ENCODE measurements at regions not wholly inside any gene's neighbourhood (a gene's known extent, or its start where the extent isn't known, plus 50 kb on each side); places are given as distances from the start of the nearest gene placed in this dataset.

DNA sequence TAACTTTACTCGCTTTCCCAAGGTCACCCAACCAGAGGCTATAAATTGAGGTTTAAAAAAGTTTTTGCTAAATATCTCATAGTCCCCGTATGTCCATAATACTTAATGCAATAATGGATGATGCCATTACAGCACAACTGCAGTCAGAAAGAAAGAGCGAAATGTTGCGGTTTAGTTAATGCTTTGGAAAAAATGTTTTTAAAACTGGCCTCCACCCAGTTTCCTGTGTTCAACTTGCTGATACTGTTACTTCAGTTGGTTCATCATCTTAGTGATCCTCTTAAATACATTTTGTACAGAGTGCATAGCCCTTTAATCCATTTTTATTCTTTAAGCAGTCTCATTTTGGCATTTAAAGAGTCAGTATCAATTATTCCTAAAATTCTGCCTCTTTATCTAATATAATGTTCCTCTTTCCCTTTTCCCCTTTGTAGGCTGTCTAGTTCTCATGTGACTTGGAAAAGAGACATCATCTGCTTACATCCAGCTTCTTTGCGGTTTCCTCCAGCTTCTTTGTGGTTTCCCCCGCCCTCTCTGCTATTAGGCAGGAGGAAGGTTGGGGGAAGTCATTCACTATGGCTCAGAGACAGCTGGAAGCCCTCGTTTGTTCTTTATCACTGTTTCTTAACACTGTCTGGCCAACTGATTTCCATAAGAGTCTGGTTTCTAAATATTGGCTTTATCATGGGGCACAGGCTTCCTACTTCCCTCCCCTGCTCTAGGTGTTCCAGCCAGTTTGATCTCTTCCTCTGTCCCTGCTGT is 154.3 kb downstream of the GOLIM4 start:
- ChIA-PET CTCF (no interaction called here), POLR2A (ENCODE audit: unreplicated experiment) (no interaction called here)
- peak; percentile 47 for DNase-seq
- Histone ChIP-seq H3K4me1 (ENCODE audit: insufficient read depth, low read length) (no peaks in the 10 kb centered on the region; the same call in 1 of the 2 replicates), H3K27me3 (ENCODE audit: low read length) (no peaks in the 10 kb centered on the region; the same call in 1 of the 2 replicates), H2AFZ (ENCODE audit: low read length) (no peak overlapping the region), H3K36me3 (ENCODE audit: low read depth, low read length) (no peaks in the 10 kb centered on the region), H3K9me3 (ENCODE audit: low read length) (no peaks in the 10 kb centered on the region), H3K9me2 (replicated peaks; ENCODE audit: low read length) (no peaks in the 10 kb centered on the region), H3K79me2 (ENCODE audit: low read length) (no peaks in the 10 kb centered on the region), H4K20me1 (ENCODE audit: low read length) (no peaks in the 10 kb centered on the region), H3F3A (ENCODE audit: low read length, unreplicated experiment) (no peaks in the 10 kb centered on the region), H3K4me3 (ENCODE audit: low read length) (no peak overlapping the region), H3K27ac (ENCODE audit: low read length) (no peak overlapping the region), H3K9ac (ENCODE audit: low read length) (no peak overlapping the region), H3K4me2 (ENCODE audit: low read length) (no peak overlapping the region)
- intact Hi-C loops (cut with micrococcal nuclease) = loop anchor here (2.0 kb wide), 1 partner anchor 61 kb away; no protein-coding TSS in a partner anchor
- no peak for TF ChIP-seq EZH2 (IDR thresholded peaks at IDR 0.05; ENCODE audit: low read length, unreplicated experiment)
- TF ChIP-seq, protein P1, sequence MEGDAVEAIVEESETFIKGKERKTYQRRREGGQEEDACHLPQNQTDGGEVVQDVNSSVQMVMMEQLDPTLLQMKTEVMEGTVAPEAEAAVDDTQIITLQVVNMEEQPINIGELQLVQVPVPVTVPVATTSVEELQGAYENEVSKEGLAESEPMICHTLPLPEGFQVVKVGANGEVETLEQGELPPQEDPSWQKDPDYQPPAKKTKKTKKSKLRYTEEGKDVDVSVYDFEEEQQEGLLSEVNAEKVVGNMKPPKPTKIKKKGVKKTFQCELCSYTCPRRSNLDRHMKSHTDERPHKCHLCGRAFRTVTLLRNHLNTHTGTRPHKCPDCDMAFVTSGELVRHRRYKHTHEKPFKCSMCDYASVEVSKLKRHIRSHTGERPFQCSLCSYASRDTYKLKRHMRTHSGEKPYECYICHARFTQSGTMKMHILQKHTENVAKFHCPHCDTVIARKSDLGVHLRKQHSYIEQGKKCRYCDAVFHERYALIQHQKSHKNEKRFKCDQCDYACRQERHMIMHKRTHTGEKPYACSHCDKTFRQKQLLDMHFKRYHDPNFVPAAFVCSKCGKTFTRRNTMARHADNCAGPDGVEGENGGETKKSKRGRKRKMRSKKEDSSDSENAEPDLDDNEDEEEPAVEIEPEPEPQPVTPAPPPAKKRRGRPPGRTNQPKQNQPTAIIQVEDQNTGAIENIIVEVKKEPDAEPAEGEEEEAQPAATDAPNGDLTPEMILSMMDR (conservative IDR thresholded peaks at IDR 0.05; ENCODE audit: low read depth, low read length) = no peak
- TF ChIP-seq EZH2phosphoT487 (IDR thresholded peaks at IDR 0.05; ENCODE audit: borderline replicate concordance, low read length) = no peak
- BruUV-seq (replicated peaks) = no TSS peak
- peak; percentile 77 for ATAC-seq

DNA sequence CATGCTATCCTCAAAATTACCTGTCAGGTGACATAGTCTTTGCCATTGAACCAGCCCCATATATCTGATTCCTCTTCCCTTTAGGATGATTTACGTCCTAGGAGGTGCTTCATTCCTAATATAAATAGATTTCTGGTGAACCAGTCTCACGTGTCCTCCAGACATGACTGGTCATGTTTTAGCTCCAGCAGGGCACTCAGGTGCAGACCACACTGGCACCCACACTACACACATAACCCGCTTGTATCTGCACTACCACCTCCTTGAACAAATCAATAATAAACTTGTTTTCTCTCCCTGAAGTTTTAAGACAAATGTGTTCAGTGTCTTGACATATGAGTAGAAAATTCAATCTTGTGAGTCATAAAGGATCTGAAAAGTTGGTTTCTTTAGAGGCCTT is 155.5 kb downstream of the GOLIM4 start:
- ChIA-PET POLR2A (ENCODE audit: unreplicated experiment) (no interaction called here), CTCF (no interaction called here)
- DNase-seq (no peak), ATAC-seq (no peak)
- Histone ChIP-seq H3K4me3 (ENCODE audit: low read length) (no peak overlapping the region), H3K9ac (ENCODE audit: low read length) (no peak overlapping the region), H3K27ac (ENCODE audit: low read length) (no peak overlapping the region), H3K9me2 (replicated peaks; ENCODE audit: low read length) (no peaks in the 10 kb centered on the region), H3K4me2 (ENCODE audit: low read length) (no peak overlapping the region), H3K79me2 (ENCODE audit: low read length) (no peaks in the 10 kb centered on the region), H3F3A (ENCODE audit: low read length, unreplicated experiment) (no peaks in the 10 kb centered on the region), H3K4me1 (ENCODE audit: insufficient read depth, low read length) (no peaks in the 10 kb centered on the region; the same call in 1 of the 2 replicates), H4K20me1 (ENCODE audit: low read length) (no peaks in the 10 kb centered on the region), H2AFZ (ENCODE audit: low read length) (no peak overlapping the region), H3K36me3 (ENCODE audit: low read depth, low read length) (no peaks in the 10 kb centered on the region), H3K9me3 (ENCODE audit: low read length) (no peaks in the 10 kb centered on the region), H3K27me3 (ENCODE audit: low read length) (peaks cover 3% of the 10 kb centered on the region; the same call in 1 of the 2 replicates)
- TF ChIP-seq EZH2 (IDR thresholded peaks at IDR 0.05; ENCODE audit: low read length, unreplicated experiment) = no peak
- TF ChIP-seq, protein P1 (conservative IDR thresholded peaks at IDR 0.05; ENCODE audit: low read depth, low read length) = no peak
- TF ChIP-seq EZH2phosphoT487 (IDR thresholded peaks at IDR 0.05; ENCODE audit: borderline replicate concordance, low read length) = no peak
- intact Hi-C loops (cut with micrococcal nuclease) = loop anchor here (2.0 kb wide), 1 partner anchor 63 kb away; no protein-coding TSS in a partner anchor
- BruUV-seq (replicated peaks) = no TSS peak

DNA sequence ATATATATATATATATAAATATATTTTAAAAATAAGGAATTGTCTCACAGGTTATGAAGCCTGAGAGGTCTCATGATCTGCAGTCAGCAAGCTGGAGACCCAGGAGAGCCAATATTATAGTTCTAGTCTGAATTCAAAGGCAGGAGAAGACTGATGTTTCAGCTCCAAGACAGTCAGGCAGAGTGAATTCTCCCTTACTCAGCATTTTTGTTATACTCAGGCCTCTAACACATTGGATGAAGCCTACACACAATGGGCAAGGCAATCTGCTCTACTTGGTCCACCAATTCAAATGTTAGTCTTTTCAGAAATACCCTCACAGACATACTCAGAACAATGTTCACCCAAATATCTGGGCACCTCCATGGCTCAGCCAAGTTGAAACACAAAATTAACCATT is 157.2 kb downstream of the GOLIM4 start:
- Histone ChIP-seq H3K4me2 (ENCODE audit: low read length) (no peak overlapping the region), H3K4me3 (ENCODE audit: low read length) (no peak overlapping the region), H3K9ac (ENCODE audit: low read length) (no peak overlapping the region), H3F3A (ENCODE audit: low read length, unreplicated experiment) (no peaks in the 10 kb centered on the region), H2AFZ (ENCODE audit: low read length) (no peak overlapping the region), H3K9me2 (replicated peaks; ENCODE audit: low read length) (no peaks in the 10 kb centered on the region), H3K79me2 (ENCODE audit: low read length) (no peaks in the 10 kb centered on the region), H3K36me3 (ENCODE audit: low read depth, low read length) (no peaks in the 10 kb centered on the region), H3K4me1 (ENCODE audit: insufficient read depth, low read length) (no peaks in the 10 kb centered on the region; the same call in 1 of the 2 replicates), H4K20me1 (ENCODE audit: low read length) (no peaks in the 10 kb centered on the region), H3K27me3 (ENCODE audit: low read length) (peaks cover 13% of the 10 kb centered on the region), H3K9me3 (ENCODE audit: low read length) (no peaks in the 10 kb centered on the region), H3K27ac (ENCODE audit: low read length) (no peak overlapping the region)
- CTCF ChIA-PET = no interaction called here
- BruUV-seq (replicated peaks) = no TSS peak
- ATAC-seq = no peak
- TF ChIP-seq EZH2phosphoT487 (IDR thresholded peaks at IDR 0.05; ENCODE audit: borderline replicate concordance, low read length) = no peak
- TF ChIP-seq, protein P1 (conservative IDR thresholded peaks at IDR 0.05; ENCODE audit: low read depth, low read length) = no peak
- TF ChIP-seq EZH2 (IDR thresholded peaks at IDR 0.05; ENCODE audit: low read length, unreplicated experiment) = no peak
- DNase-seq = no peak
- intact Hi-C loops (cut with micrococcal nuclease) = no loop called here
- POLR2A ChIA-PET (ENCODE audit: unreplicated experiment) = no interaction called here

Data from PC-3 (cell line).